Fibroblast of villous mesenchyme (primary cell): ENCODE measurements at regions not wholly inside any gene's neighbourhood (a gene's known extent, or its start where the extent isn't known, plus 50 kb on each side); places are given as distances from the start of the nearest gene placed in this dataset.

Experiments used
- DNase-seq: peaks from one replicate; pipeline ENCODE4 v3.0.0-alpha.2; 2010; ENCODE audit warnings: low read depth
- H3K4me3 ChIP-seq: 2 replicates; pipeline ENCODE4 v1.5.1; 2011; ENCODE audit warnings: low read depth, mild to moderate bottlenecking, low read length
- TF ChIP-seq, protein P1 (sequence below): IDR thresholded peaks from 2 replicates; pipeline ENCODE4 v1.5.1; 2012; ENCODE audit warnings: low read depth, mild to moderate bottlenecking, low read length; ENCODE audit not compliant: insufficient read depth

DNA sequence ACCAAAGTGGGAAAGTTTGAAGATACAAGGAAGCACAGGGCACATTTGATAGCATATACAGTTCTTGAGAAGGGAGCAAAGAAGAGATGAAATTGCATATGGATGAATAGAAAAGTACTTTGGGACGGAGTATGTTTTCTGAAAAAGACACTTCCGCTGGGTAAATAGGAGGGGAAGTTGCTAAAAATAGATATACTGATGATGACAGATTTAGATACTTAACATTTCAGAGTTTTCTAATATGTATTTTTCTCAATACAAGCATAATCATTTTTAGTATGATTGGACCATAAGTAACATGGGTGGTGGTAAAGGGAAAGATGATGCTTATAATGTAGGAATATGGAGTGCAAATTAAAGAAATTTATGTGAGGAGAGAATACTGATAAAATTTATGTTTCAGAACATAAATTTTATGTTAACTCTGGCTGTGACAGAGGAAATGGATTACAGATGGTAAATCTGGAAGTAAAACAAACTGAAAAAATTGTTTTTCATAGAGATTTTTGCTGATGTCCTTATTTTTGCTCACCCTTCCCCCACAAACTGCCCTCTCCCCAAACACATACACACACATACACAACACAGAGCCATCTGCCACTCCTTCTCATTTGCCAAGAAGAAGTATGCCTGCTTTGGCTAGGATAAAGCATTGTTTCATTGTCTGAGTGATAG lies 583.9 kb upstream of the MIR17HG start:
- TF ChIP-seq, protein P1, sequence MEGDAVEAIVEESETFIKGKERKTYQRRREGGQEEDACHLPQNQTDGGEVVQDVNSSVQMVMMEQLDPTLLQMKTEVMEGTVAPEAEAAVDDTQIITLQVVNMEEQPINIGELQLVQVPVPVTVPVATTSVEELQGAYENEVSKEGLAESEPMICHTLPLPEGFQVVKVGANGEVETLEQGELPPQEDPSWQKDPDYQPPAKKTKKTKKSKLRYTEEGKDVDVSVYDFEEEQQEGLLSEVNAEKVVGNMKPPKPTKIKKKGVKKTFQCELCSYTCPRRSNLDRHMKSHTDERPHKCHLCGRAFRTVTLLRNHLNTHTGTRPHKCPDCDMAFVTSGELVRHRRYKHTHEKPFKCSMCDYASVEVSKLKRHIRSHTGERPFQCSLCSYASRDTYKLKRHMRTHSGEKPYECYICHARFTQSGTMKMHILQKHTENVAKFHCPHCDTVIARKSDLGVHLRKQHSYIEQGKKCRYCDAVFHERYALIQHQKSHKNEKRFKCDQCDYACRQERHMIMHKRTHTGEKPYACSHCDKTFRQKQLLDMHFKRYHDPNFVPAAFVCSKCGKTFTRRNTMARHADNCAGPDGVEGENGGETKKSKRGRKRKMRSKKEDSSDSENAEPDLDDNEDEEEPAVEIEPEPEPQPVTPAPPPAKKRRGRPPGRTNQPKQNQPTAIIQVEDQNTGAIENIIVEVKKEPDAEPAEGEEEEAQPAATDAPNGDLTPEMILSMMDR = no peak
- DNase-seq = no peak
- no peak overlapping the region for H3K4me3 ChIP-seq

GRCh38 chr13:90766386-90766902 lies 581.0 kb upstream of the MIR17HG start:
- no peak for DNase-seq
- TF ChIP-seq, protein P1 = no peak
- H3K4me3 ChIP-seq = no peak overlapping the region

DNA sequence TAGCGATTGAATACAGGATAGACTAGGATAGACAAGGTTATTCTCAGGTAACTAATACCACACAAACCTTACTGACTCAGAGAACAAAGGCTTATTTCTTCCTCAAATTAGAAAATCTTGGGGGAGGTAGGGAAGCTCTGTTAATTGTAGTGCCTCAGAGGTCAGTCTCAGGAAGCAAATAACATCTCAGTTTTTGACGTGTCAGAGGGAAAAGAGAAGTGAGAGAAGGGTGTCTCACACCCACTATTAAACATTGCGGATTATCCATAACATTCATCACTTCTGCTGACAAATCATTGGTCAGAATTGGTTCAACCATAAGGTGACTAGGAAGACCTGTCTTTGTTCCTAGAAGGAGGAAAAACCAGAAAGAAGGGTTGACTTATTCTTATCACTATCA lies 579.4 kb upstream of the MIR17HG start:
- TF ChIP-seq, protein P1 = no peak
- DNase-seq = no peak
- H3K4me3 ChIP-seq = no peak overlapping the region

- TF ChIP-seq, protein P1 = no peak
- no peak overlapping the region for H3K4me3 ChIP-seq
- DNase-seq = no peak
Measured at GRCh38 chr13:90769387-90769786, 578.1 kb upstream of the MIR17HG start.

DNA sequence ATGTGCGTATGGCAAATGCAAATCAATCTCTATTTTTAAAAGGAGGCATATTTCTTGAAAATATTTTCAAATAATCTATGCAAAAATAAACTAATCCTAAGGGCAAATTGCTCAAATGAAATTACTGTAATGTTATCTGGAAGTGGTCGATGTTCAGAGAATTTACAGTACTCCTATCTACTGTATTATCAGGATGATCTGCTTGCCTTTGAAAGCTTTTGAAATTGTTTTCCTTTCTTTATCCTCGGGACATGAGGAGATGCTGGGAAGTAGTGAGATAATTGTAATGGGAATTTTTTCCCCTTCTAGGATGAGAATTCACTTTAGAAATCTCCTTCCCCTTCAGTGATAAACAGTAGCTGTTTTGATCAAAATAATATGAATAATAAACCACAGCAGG lies 577.2 kb upstream of the MIR17HG start:
- H3K4me3 ChIP-seq = no peak overlapping the region
- TF ChIP-seq, protein P1 = no peak
- no peak for DNase-seq

- H3K4me3 ChIP-seq = no peak overlapping the region
- no peak for DNase-seq
- TF ChIP-seq, protein P1 = no peak
Measured at GRCh38 chr13:90773681-90774080, 573.8 kb upstream of the MIR17HG start.

DNA sequence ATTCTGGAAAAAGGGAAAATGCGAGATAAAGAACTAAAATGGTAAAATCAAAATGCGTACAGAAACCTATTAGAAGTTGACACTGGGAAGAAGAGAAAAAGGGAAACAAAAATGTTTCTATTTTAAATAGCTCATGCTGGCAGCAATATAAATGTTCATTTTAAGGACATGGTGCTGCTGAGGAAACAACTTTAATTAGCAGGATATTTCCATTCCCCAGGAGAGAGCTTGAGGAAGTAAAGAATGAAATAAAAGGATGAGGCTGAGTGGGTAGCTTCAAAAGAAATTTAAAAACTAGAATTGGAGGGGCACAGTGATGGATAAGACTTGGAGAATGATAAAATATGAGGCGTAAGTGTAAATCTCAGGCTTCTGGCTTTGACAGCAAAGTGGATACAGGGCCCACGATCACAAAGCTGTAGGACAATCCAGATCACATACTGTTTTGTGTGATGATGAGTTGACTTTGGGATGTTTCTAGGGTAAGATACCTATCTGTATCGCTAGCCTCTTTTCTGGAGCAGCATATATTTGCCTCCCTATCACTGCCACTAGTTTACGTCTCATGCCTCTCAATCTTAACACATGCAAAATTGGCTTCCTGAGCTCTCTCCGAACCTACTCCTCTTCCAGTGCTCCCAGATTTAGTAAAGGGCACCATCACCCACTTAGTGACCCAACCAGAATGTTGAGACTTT lies 571.3 kb upstream of the MIR17HG start:
- DNase-seq = no peak
- TF ChIP-seq, protein P1 = no peak
- no peak overlapping the region for H3K4me3 ChIP-seq
